Ovary (tissue), 3 donors: ENCODE measurements at regions not wholly inside any gene's neighbourhood (a gene's known extent, or its start where the extent isn't known, plus 50 kb on each side); places are given as distances from the start of the nearest gene placed in this dataset.

Experiments used
- EP300 ChIP-seq: sonication (generic); formaldehyde crosslinking; IDR thresholded peaks from one replicate; pipeline ENCODE4 v1.6.1; 2017; ENCODE audit warnings: antibody characterized with exemption
- POLR2A ChIP-seq: fragments of 450-650 bp; IDR thresholded peaks from one replicate; pipeline ENCODE4 v1.6.1; 2017; ENCODE audit warnings: antibody characterized with exemption, mild to moderate bottlenecking, moderate library complexity
- TF ChIP-seq, protein P1 (sequence below), 3 donors: fragments of 450-650 bp in 2 of 3; fragments of 200-600 bp in 1 of 3; IDR thresholded peaks; one replicate each; pipeline versions ENCODE4 v1.5.1 to v1.8.0; 2016 to 2022; ENCODE audit warnings: antibody characterized with exemption in 3 of 3, mild to moderate bottlenecking in 1 of 3
- donor health status: DM: no; HTN: no; CAD: no.

DNA sequence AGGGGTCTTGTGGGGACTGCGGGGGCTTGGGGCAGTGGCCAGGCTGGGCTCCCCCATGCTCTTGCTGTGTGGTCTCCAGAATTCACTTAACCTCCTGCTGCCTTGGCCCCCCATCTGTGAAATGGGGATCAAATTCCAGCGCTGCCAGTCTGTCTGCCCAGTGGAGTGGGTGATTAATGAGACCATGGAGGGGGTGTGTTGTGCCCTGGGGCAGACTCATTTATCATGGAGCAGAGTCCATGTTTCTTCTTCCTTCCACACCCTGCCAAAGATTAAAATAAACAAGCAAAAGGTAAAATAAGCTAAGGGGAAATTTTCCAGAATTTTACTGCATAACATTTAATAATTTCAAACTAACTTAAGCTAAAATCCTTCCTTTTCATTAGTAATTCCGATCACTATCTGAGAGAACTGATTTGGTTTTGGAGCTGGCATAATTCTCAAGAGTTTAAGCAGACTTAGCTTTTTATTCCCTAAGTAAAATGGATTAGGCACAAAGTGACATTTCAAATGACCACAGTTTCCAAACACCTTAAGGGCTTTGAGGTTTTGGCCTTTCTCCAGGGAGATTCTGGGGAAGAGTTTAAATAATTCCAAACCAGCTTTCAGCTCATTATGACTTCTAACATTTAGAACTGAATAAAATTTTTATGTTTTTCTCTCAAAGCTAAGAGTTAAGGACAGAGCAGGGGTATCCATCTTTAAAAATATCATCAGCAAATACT lies 211.9 kb downstream of the CXCL12 start:
- TF ChIP-seq, protein P1, sequence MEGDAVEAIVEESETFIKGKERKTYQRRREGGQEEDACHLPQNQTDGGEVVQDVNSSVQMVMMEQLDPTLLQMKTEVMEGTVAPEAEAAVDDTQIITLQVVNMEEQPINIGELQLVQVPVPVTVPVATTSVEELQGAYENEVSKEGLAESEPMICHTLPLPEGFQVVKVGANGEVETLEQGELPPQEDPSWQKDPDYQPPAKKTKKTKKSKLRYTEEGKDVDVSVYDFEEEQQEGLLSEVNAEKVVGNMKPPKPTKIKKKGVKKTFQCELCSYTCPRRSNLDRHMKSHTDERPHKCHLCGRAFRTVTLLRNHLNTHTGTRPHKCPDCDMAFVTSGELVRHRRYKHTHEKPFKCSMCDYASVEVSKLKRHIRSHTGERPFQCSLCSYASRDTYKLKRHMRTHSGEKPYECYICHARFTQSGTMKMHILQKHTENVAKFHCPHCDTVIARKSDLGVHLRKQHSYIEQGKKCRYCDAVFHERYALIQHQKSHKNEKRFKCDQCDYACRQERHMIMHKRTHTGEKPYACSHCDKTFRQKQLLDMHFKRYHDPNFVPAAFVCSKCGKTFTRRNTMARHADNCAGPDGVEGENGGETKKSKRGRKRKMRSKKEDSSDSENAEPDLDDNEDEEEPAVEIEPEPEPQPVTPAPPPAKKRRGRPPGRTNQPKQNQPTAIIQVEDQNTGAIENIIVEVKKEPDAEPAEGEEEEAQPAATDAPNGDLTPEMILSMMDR (IDR thresholded peaks at IDR 0.05), result no peak
- TF ChIP-seq POLR2A (no peak), EP300 (no peak)
